GM12878 (cell line): ENCODE measurements at regions not wholly inside any gene's neighbourhood (a gene's known extent, or its start where the extent isn't known, plus 50 kb on each side); places are given as distances from the start of the nearest gene placed in this dataset.

ENCODE experiments used
- ATAC-seq: fragments of 200-7000 bp; cut with Tn5 transposase; 3 replicates; pipeline ENCODE4 v1.9.1; 2020; ENCODE audit warnings: mild to moderate bottlenecking, moderate library complexity
- BruUV-seq: library from RNA; stranded (reverse); fragments of 400-500 nt; replicated peaks from 2 replicates; lab custom pipeline; 2021; lab: Mats Ljungman, UMichigan
- CTCF ChIA-PET: fragments of 300-600 bp; sonication (Branson Sonifier 250); formaldehyde crosslinking; extraction: SDS; loops from one replicate; lab custom pipeline; 2021; ENCODE audit warnings: inconsistent platforms; lab: Yijun Ruan, JAX
- POLR2A ChIA-PET: fragments of 350-600 bp; formaldehyde crosslinking; extraction: SDS; loops from one replicate; lab custom pipeline; 2021; ENCODE audit warnings: inconsistent platforms; lab: Charles Lee
- RAD21 ChIA-PET: fragments of 300-600 bp; sonication (Branson Sonifier 250); formaldehyde crosslinking; loops from one replicate; lab custom pipeline; 2023; ENCODE audit warnings: antibody characterized with exemption; ENCODE audit not compliant: unreplicated experiment; lab: Charles Lee
- SMC1A ChIA-PET: fragments of 300-600 bp; sonication (Branson Sonifier 250); formaldehyde crosslinking; loops from one replicate; lab custom pipeline; 2023; ENCODE audit not compliant: unreplicated experiment, uncharacterized antibody; lab: Charles Lee
- DNase-seq: peaks from one replicate; pipeline ENCODE4 v3.0.0-alpha.2; 2011; ENCODE audit warnings: low read depth, low spot score
- FAIRE-seq: peaks from 3 replicates; lab custom pipeline; 2011; peaks lifted over from hg19 to GRCh38; lab: Jason Lieb, UNC
- H2AFZ ChIP-seq: 2 replicates; pipeline ENCODE4 v1.6.0; 2011; ENCODE audit warnings: low read depth, low read length, control low read depth; ENCODE audit not compliant: control insufficient read depth
- H3K27ac ChIP-seq: 2 replicates; pipeline ENCODE4 v1.5.1; 2011; ENCODE audit warnings: control low read depth; ENCODE audit not compliant: control insufficient read depth, insufficient read depth
- H3K27me3 ChIP-seq, 2 experiments: replicated peaks in 1 of 2; 2 replicates each; pipeline versions ENCODE4 v1.6.0 to v1.6.1; 2011; ENCODE audit warnings: low read length in 1 of 2; ENCODE audit not compliant: control insufficient read depth in 2 of 2, insufficient read depth in 2 of 2
- H3K36me3 ChIP-seq, 2 experiments: 2 replicates each; pipeline ENCODE4 v1.5.1; 2011; ENCODE audit warnings: low read length in 1 of 2; ENCODE audit not compliant: control insufficient read depth in 2 of 2, insufficient read depth in 2 of 2
- H3K4me1 ChIP-seq: 2 replicates; pipeline ENCODE4 v1.6.1; 2011; ENCODE audit warnings: mild to moderate bottlenecking, low read length, moderate library complexity, mixed read lengths; ENCODE audit not compliant: control insufficient read depth, insufficient read depth
- H3K4me2 ChIP-seq: 2 replicates; pipeline ENCODE4 v1.6.0; 2011; ENCODE audit warnings: control low read depth; ENCODE audit not compliant: control insufficient read depth, insufficient read depth
- H3K4me3 ChIP-seq: fragments of 200-600 bp; sonication (generic); 2 replicates; pipeline ENCODE4 v1.5.1; 2016
- H3K79me2 ChIP-seq: 2 replicates; pipeline ENCODE4 v1.6.0; 2011; ENCODE audit warnings: low read length; ENCODE audit not compliant: control insufficient read depth, insufficient read depth
- H3K9ac ChIP-seq: 2 replicates; pipeline ENCODE4 v1.8.0; 2011; ENCODE audit warnings: low read length, control low read depth, mixed read lengths; ENCODE audit not compliant: control insufficient read depth, insufficient read depth
- H3K9me3 ChIP-seq: replicated peaks from 3 replicates; pipeline ENCODE4 v1.5.1; 2011; ENCODE audit warnings: mild to moderate bottlenecking, low read length; ENCODE audit not compliant: control insufficient read depth, insufficient read depth
- H4K20me1 ChIP-seq: 2 replicates; pipeline ENCODE4 v1.6.0; 2011; ENCODE audit not compliant: control insufficient read depth, insufficient read depth
- ATF3 ChIP-seq: IDR thresholded peaks from 2 replicates; pipeline ENCODE4 v1.6.1; 2011; ENCODE audit warnings: low read depth, mild to moderate bottlenecking, low read length, moderate library complexity, borderline replicate concordance; ENCODE audit errors: extremely low read depth
- ATF7 ChIP-seq: fragments of 450-650 bp; IDR thresholded peaks from 2 replicates; pipeline ENCODE4 v1.6.1; 2016; ENCODE audit warnings: low read depth, mild to moderate bottlenecking
- BRCA1 ChIP-seq: IDR thresholded peaks from 2 replicates; pipeline ENCODE4 v1.6.1; 2011; ENCODE audit warnings: low read depth, low read length, improper control_type of control experiment
- FOXK2 ChIP-seq: fragments of 450-650 bp; IDR thresholded peaks from 2 replicates; pipeline ENCODE4 v1.6.1; 2017; ENCODE audit warnings: mild to moderate bottlenecking, moderate library complexity
- HCFC1 ChIP-seq: fragments of 150-350 bp; IDR thresholded peaks from 2 replicates; pipeline ENCODE4 v1.6.1; 2014; ENCODE audit warnings: low read length
- IKZF1 ChIP-seq: fragments of 450-650 bp; conservative IDR thresholded peaks from 2 replicates; pipeline ENCODE4 v1.6.1; 2017; ENCODE audit warnings: antibody characterized with exemption, mild to moderate bottlenecking
- IRF4 ChIP-seq: IDR thresholded peaks from 2 replicates; pipeline ENCODE4 v1.6.1; 2011; ENCODE audit warnings: low read depth, low read length
- KLF5 ChIP-seq: fragments of 450-650 bp; IDR thresholded peaks from 2 replicates; pipeline ENCODE4 v1.6.1; 2014; ENCODE audit warnings: mild to moderate bottlenecking; ENCODE audit not compliant: partially characterized antibody
- MEF2B ChIP-seq: fragments of 450-650 bp; IDR thresholded peaks from 2 replicates; pipeline ENCODE4 v1.6.1; 2018; ENCODE audit warnings: mild to moderate bottlenecking, moderate library complexity; ENCODE audit not compliant: partially characterized antibody, poor library complexity, severe bottlenecking
- MLLT1 ChIP-seq: fragments of 450-650 bp; IDR thresholded peaks from 2 replicates; pipeline ENCODE4 v1.6.1; 2016; ENCODE audit warnings: mild to moderate bottlenecking
- MTA3 ChIP-seq: IDR thresholded peaks from 2 replicates; pipeline ENCODE4 v1.6.1; 2012; ENCODE audit warnings: low read length, inconsistent platforms, borderline replicate concordance
- POLR2AphosphoS5 ChIP-seq: IDR thresholded peaks from 2 replicates; pipeline ENCODE4 v1.6.1; 2011; ENCODE audit warnings: mild to moderate bottlenecking, low read length, inconsistent platforms
- STAT1 ChIP-seq: fragments of 450-650 bp; conservative IDR thresholded peaks from 2 replicates; pipeline ENCODE4 v1.6.1; 2014; ENCODE audit warnings: antibody characterized with exemption, mild to moderate bottlenecking
- ZBED1 ChIP-seq: IDR thresholded peaks from 2 replicates; pipeline ENCODE4 v1.6.1; 2016; ENCODE audit warnings: borderline replicate concordance
- ZNF687 ChIP-seq: fragments of 450-650 bp; IDR thresholded peaks from 2 replicates; pipeline ENCODE4 v1.6.1; 2017; ENCODE audit warnings: mild to moderate bottlenecking, moderate library complexity
- WGBS: methylation state at CpG from one replicate; pipeline ENCODE4 v1.1.6; 2016; ENCODE audit warnings: low lambda C conversion rate; ENCODE audit not compliant: insufficient replicate concordance, insufficient coverage; ENCODE audit errors: missing lambda C conversion rate; 5-methylcytosine and 5-hydroxymethylcytosine counted together
- in situ Hi-C: fragments of 300-500 bp; cut with MboI; formaldehyde crosslinking; loops from 9 replicates; pipeline ENCODE4 v1.14.3; 2018; ENCODE audit warnings: mixed read lengths
- intact Hi-C: fragments of 100-400 bp; cut with micrococcal nuclease; formaldehyde crosslinking; loops from one replicate; pipeline ENCODE4 v1.14.2; 2022; ENCODE audit not compliant: unreplicated experiment

- TF ChIP-seq IRF4 (no peak), STAT1 (no peak), KLF5 (no peak), POLR2AphosphoS5 (no peak), BRCA1 (no peak)
- Histone ChIP-seq H3K79me2 (no peaks in the 10 kb centered on the region), H3K36me3 (no peaks in the 10 kb centered on the region), H3K9me3 (no peaks in the 10 kb centered on the region), H2AFZ (no peak overlapping the region), H3K4me2 (no peak overlapping the region), H3K27ac (no peak overlapping the region), H3K27me3 (no peaks in the 10 kb centered on the region; a peak in 1 of 4 replicates), H3K4me1 (no peaks in the 10 kb centered on the region), H4K20me1 (no peaks in the 10 kb centered on the region), H3K9ac (no peak overlapping the region), H3K4me3 (no peak overlapping the region)
- SMC1A ChIA-PET: no interaction called here
- intact Hi-C loops: no loop called here
- 7% methylated on average over 1 of the region's 1 CpG for WGBS
- no peak for FAIRE-seq
- ATAC-seq: no peak
- no TSS peak for BruUV-seq
- in situ Hi-C loops: no loop called here
- no peak for DNase-seq
- POLR2A ChIA-PET: no interaction called here
- RAD21 ChIA-PET: no interaction called here
- CTCF ChIA-PET: no interaction called here
Observed at GRCh38 chrX:39595977-39596376, 501.8 kb downstream of the BCOR start.

- H3K9ac ChIP-seq: no peak overlapping the region
- TF ChIP-seq ATF7 (no peak), IKZF1 (no peak), HCFC1 (no peak), ATF3 (no peak), FOXK2 (no peak), MTA3 (no peak), MLLT1 (no peak), MEF2B (no peak), ZBED1 (no peak), KLF5 (no peak), ZNF687 (no peak)
Observed at GRCh38 chrX:39596437-39596836, 501.3 kb downstream of the BCOR start.

More at GRCh38 chrX:39596437-39596836, 501.3 kb downstream of the BCOR start:
- FAIRE-seq (no peak), ATAC-seq (no peak), DNase-seq (no peak)
- intact Hi-C loops: no loop called here
- POLR2A ChIA-PET: no interaction called here
- Histone ChIP-seq H3K27me3 (no peaks in the 10 kb centered on the region; a peak in 1 of 4 replicates), H3K27ac (no peak overlapping the region), H3K4me3 (no peak overlapping the region), H3K36me3 (no peaks in the 10 kb centered on the region), H4K20me1 (no peaks in the 10 kb centered on the region), H3K4me2 (no peak overlapping the region), H3K4me1 (no peaks in the 10 kb centered on the region), H3K9me3 (no peaks in the 10 kb centered on the region), H3K79me2 (no peaks in the 10 kb centered on the region), H2AFZ (no peak overlapping the region)
- CTCF ChIA-PET: no interaction called here
- in situ Hi-C loops: no loop called here
- SMC1A ChIA-PET: no interaction called here
- RAD21 ChIA-PET: no interaction called here
- BruUV-seq: no TSS peak
